ENCODE measurements at regions not wholly inside any gene's neighbourhood (a gene's known extent, or its start where the extent isn't known, plus 50 kb on each side); places are given as distances from the start of the nearest gene placed in this dataset.

- Histone ChIP-seq H4K20me1 (ENCODE audit: insufficient read depth, low read length) (no peaks in the 10 kb centered on the region), H3K9ac (ENCODE audit: low read depth, low read length) (no peak overlapping the region), H3K36me3 (ENCODE audit: insufficient read depth, low read length) (no peaks in the 10 kb centered on the region), H3K27me3 (ENCODE audit: insufficient read depth, low read length, poor library complexity) (no peaks in the 10 kb centered on the region), H3K79me2 (ENCODE audit: insufficient read depth, low read length) (no peaks in the 10 kb centered on the region), H3K4me1 (ENCODE audit: insufficient read depth, low read length) (no peaks in the 10 kb centered on the region), H3K4me3 (ENCODE audit: low read depth in 1 of 2, low read length in 2 of 2) (no peak overlapping the region), H3K27ac (ENCODE audit: low read length) (no peak overlapping the region), H2AFZ (ENCODE audit: low read depth, low read length) (no peak overlapping the region), H3K9me3 (ENCODE audit: insufficient read depth, low read length, severe bottlenecking) (no peaks in the 10 kb centered on the region), H3K4me2 (ENCODE audit: insufficient read depth, low read length) (no peak overlapping the region)
- TF ChIP-seq CTCF (IDR thresholded peaks at IDR 0.05; ENCODE audit: borderline replicate concordance, extremely low read depth, low read length, poor library complexity, severe bottlenecking) (no peak), EZH2 (IDR thresholded peaks at IDR 0.05; ENCODE audit: borderline replicate concordance, low read depth, low read length, severe bottlenecking) (no peak)
- ATAC-seq (ENCODE audit: insufficient read depth, low read depth): no peak
- no peak for DNase-seq
These were observed 519.4 kb downstream of the TDRD15 start for GRCh38 chr2:21643180-21643579.

GRCh38 chr2:21644266-21644665, 520.5 kb downstream of the TDRD15 start:
- no peak overlapping the region for H3K4me3 ChIP-seq (ENCODE audit: low read depth in 1 of 2, low read length in 2 of 2)
- no peak for DNase-seq
- no peaks in the 10 kb centered on the region for H3K4me1 ChIP-seq (ENCODE audit: insufficient read depth, low read length)
- no peak overlapping the region for H3K9ac ChIP-seq (ENCODE audit: low read depth, low read length)
- no peak for ATAC-seq (ENCODE audit: insufficient read depth, low read depth)
- H3K9me3 ChIP-seq (ENCODE audit: insufficient read depth, low read length, severe bottlenecking): no peaks in the 10 kb centered on the region
- no peaks in the 10 kb centered on the region for H3K36me3 ChIP-seq (ENCODE audit: insufficient read depth, low read length)
- no peaks in the 10 kb centered on the region for H4K20me1 ChIP-seq (ENCODE audit: insufficient read depth, low read length)
- no peak overlapping the region for H2AFZ ChIP-seq (ENCODE audit: low read depth, low read length)
- H3K4me2 ChIP-seq (ENCODE audit: insufficient read depth, low read length): no peak overlapping the region
- no peak overlapping the region for H3K27ac ChIP-seq (ENCODE audit: low read length)
- no peaks in the 10 kb centered on the region for H3K79me2 ChIP-seq (ENCODE audit: insufficient read depth, low read length)
- no peaks in the 10 kb centered on the region for H3K27me3 ChIP-seq (ENCODE audit: insufficient read depth, low read length, poor library complexity)
- TF ChIP-seq CTCF (IDR thresholded peaks at IDR 0.05; ENCODE audit: borderline replicate concordance, extremely low read depth, low read length, poor library complexity, severe bottlenecking) (no peak), EZH2 (IDR thresholded peaks at IDR 0.05; ENCODE audit: borderline replicate concordance, low read depth, low read length, severe bottlenecking) (no peak)

GRCh38 chr2:21646345-21646744, 522.6 kb downstream of the TDRD15 start:
- Histone ChIP-seq H3K79me2 (ENCODE audit: insufficient read depth, low read length) (no peaks in the 10 kb centered on the region), H3K27me3 (ENCODE audit: insufficient read depth, low read length, poor library complexity) (no peaks in the 10 kb centered on the region), H3K9me3 (ENCODE audit: insufficient read depth, low read length, severe bottlenecking) (no peaks in the 10 kb centered on the region), H3K27ac (ENCODE audit: low read length) (no peak overlapping the region), H3K9ac (ENCODE audit: low read depth, low read length) (no peak overlapping the region), H3K4me3 (ENCODE audit: low read depth in 1 of 2, low read length in 2 of 2) (no peak overlapping the region), H3K4me1 (ENCODE audit: insufficient read depth, low read length) (no peaks in the 10 kb centered on the region), H2AFZ (ENCODE audit: low read depth, low read length) (no peak overlapping the region), H3K4me2 (ENCODE audit: insufficient read depth, low read length) (no peak overlapping the region), H4K20me1 (ENCODE audit: insufficient read depth, low read length) (no peaks in the 10 kb centered on the region), H3K36me3 (ENCODE audit: insufficient read depth, low read length) (no peaks in the 10 kb centered on the region)
- DNase-seq (no peak), ATAC-seq (ENCODE audit: insufficient read depth, low read depth) (no peak)
- TF ChIP-seq CTCF (IDR thresholded peaks at IDR 0.05; ENCODE audit: borderline replicate concordance, extremely low read depth, low read length, poor library complexity, severe bottlenecking) (no peak), EZH2 (IDR thresholded peaks at IDR 0.05; ENCODE audit: borderline replicate concordance, low read depth, low read length, severe bottlenecking) (no peak)

GRCh38 chr2:21650569-21650968, 526.8 kb downstream of the TDRD15 start:
- no peaks in the 10 kb centered on the region for H3K9me3 ChIP-seq (ENCODE audit: insufficient read depth, low read length, severe bottlenecking)
- no peak overlapping the region for H3K27ac ChIP-seq (ENCODE audit: low read length)
- no peak for TF ChIP-seq CTCF (IDR thresholded peaks at IDR 0.05; ENCODE audit: borderline replicate concordance, extremely low read depth, low read length, poor library complexity, severe bottlenecking)
- no peak for TF ChIP-seq EZH2 (IDR thresholded peaks at IDR 0.05; ENCODE audit: borderline replicate concordance, low read depth, low read length, severe bottlenecking)
- no peak for ATAC-seq (ENCODE audit: insufficient read depth, low read depth)
- no peak for DNase-seq
- H2AFZ ChIP-seq (ENCODE audit: low read depth, low read length): no peak overlapping the region
- H3K4me3 ChIP-seq (ENCODE audit: low read depth in 1 of 2, low read length in 2 of 2): no peak overlapping the region
- no peaks in the 10 kb centered on the region for H3K36me3 ChIP-seq (ENCODE audit: insufficient read depth, low read length)
- no peaks in the 10 kb centered on the region for H4K20me1 ChIP-seq (ENCODE audit: insufficient read depth, low read length)
- no peaks in the 10 kb centered on the region for H3K4me1 ChIP-seq (ENCODE audit: insufficient read depth, low read length)
- H3K79me2 ChIP-seq (ENCODE audit: insufficient read depth, low read length): no peaks in the 10 kb centered on the region
- no peaks in the 10 kb centered on the region for H3K27me3 ChIP-seq (ENCODE audit: insufficient read depth, low read length, poor library complexity)
- no peak overlapping the region for H3K9ac ChIP-seq (ENCODE audit: low read depth, low read length)
- H3K4me2 ChIP-seq (ENCODE audit: insufficient read depth, low read length): no peak overlapping the region

All from DND-41 (cell line).